Skeletal muscle tissue (tissue), 3 donors: ENCODE measurements at regions not wholly inside any gene's neighbourhood (a gene's known extent, or its start where the extent isn't known, plus 50 kb on each side); places are given as distances from the start of the nearest gene placed in this dataset.

Experiments used
- H3K27ac ChIP-seq: one replicate; pipeline ENCODE4 v1.7.0; 2013; ENCODE audit warnings: mild to moderate bottlenecking, low read depth, low read length, inconsistent platforms
- H3K27me3 ChIP-seq, 3 donors: one replicate each; pipeline ENCODE4 v1.7.0; 2013; ENCODE audit warnings: low read length in 3 of 3; ENCODE audit not compliant: control insufficient read depth in 3 of 3, insufficient read depth in 3 of 3
- H3K36me3 ChIP-seq, 3 donors: one replicate each; pipeline ENCODE4 v1.7.0; 2013; ENCODE audit warnings: low read length in 3 of 3; ENCODE audit not compliant: control insufficient read depth in 3 of 3, insufficient read depth in 3 of 3
- H3K4me1 ChIP-seq, 3 donors: one replicate each; pipeline ENCODE4 v1.7.0; 2013; ENCODE audit warnings: low read length in 3 of 3, mild to moderate bottlenecking in 3 of 3; ENCODE audit not compliant: control insufficient read depth in 3 of 3, insufficient read depth in 3 of 3
- H3K4me3 ChIP-seq, 3 donors: one replicate each; pipeline ENCODE4 v1.7.0; 2013; ENCODE audit warnings: low read length in 3 of 3
- H3K9ac ChIP-seq, 3 donors: one replicate each; pipeline ENCODE4 v1.7.0; 2013; ENCODE audit warnings: low read length in 3 of 3, mild to moderate bottlenecking in 3 of 3, moderate library complexity in 2 of 3, low read depth in 1 of 3
- H3K9me3 ChIP-seq, 3 donors: one replicate each; pipeline ENCODE4 v1.7.0; 2013; ENCODE audit warnings: low read length in 3 of 3; ENCODE audit not compliant: control insufficient read depth in 3 of 3
- donor health status: Osteomylitis.

GRCh38 chr4:129384974-129385373 lies 289.0 kb downstream of the C4orf33 start:
- H3K36me3 ChIP-seq: no peaks in the 10 kb centered on the region
- H3K27me3 ChIP-seq: no peaks in the 10 kb centered on the region
- no peaks in the 10 kb centered on the region for H3K9me3 ChIP-seq
- H3K9ac ChIP-seq: no peak overlapping the region
- no peak overlapping the region for H3K27ac ChIP-seq
- peaks cover 0 to 5% (median 0%) of the 10 kb centered on the region in 3 donors for H3K4me1 ChIP-seq
- H3K4me3 ChIP-seq: no peak overlapping the region

GRCh38 chr4:129387666-129388065 lies 291.7 kb downstream of the C4orf33 start:
- Histone ChIP-seq H3K27ac (no peak overlapping the region), H3K9me3 (no peaks in the 10 kb centered on the region), H3K36me3 (no peaks in the 10 kb centered on the region), H3K9ac (no peak overlapping the region), H3K27me3 (no peaks in the 10 kb centered on the region), H3K4me1 (peaks cover 0 to 5% (median 0%) of the 10 kb centered on the region in 3 donors), H3K4me3 (no peak overlapping the region)

GRCh38 chr4:129393976-129394375 lies 298.0 kb downstream of the C4orf33 start:
- Histone ChIP-seq H3K36me3 (no peaks in the 10 kb centered on the region), H3K4me1 (no peaks in the 10 kb centered on the region), H3K9ac (no peak overlapping the region), H3K27ac (no peak overlapping the region), H3K27me3 (no peaks in the 10 kb centered on the region), H3K9me3 (no peaks in the 10 kb centered on the region), H3K4me3 (no peak overlapping the region)

GRCh38 chr4:129394635-129395034 lies 298.7 kb downstream of the C4orf33 start:
- Histone ChIP-seq H3K9ac (no peak overlapping the region), H3K9me3 (no peaks in the 10 kb centered on the region), H3K4me1 (no peaks in the 10 kb centered on the region), H3K36me3 (no peaks in the 10 kb centered on the region), H3K27ac (no peak overlapping the region), H3K27me3 (no peaks in the 10 kb centered on the region), H3K4me3 (no peak overlapping the region)

GRCh38 chr4:129403848-129404247 lies 307.9 kb downstream of the C4orf33 start:
- Histone ChIP-seq H3K27me3 (no peaks in the 10 kb centered on the region), H3K36me3 (no peaks in the 10 kb centered on the region), H3K9me3 (no peaks in the 10 kb centered on the region)

GRCh38 chr4:129410115-129410514 lies 314.2 kb downstream of the C4orf33 start:
- no peaks in the 10 kb centered on the region for H3K27me3 ChIP-seq
- no peaks in the 10 kb centered on the region for H3K36me3 ChIP-seq
- H3K27ac ChIP-seq: no peak overlapping the region
- H3K4me3 ChIP-seq: no peak overlapping the region
- H3K9me3 ChIP-seq: no peaks in the 10 kb centered on the region
- H3K4me1 ChIP-seq: no peaks in the 10 kb centered on the region
- no peak overlapping the region for H3K9ac ChIP-seq

More at GRCh38 chr4:129403848-129404247, 307.9 kb downstream of the C4orf33 start:
- H3K9ac ChIP-seq: no peak overlapping the region
- no peak overlapping the region for H3K27ac ChIP-seq
- no peaks in the 10 kb centered on the region for H3K4me1 ChIP-seq
- H3K4me3 ChIP-seq: no peak overlapping the region

GRCh38 chr4:129415004-129415403 lies 319.1 kb downstream of the C4orf33 start:
- H3K9me3 ChIP-seq: no peaks in the 10 kb centered on the region
- H3K9ac ChIP-seq: no peak overlapping the region
- no peaks in the 10 kb centered on the region for H3K27me3 ChIP-seq
- no peaks in the 10 kb centered on the region for H3K4me1 ChIP-seq
- no peaks in the 10 kb centered on the region for H3K36me3 ChIP-seq
- no peak overlapping the region for H3K27ac ChIP-seq
- no peak overlapping the region for H3K4me3 ChIP-seq

- Histone ChIP-seq H3K36me3 (no peaks in the 10 kb centered on the region), H3K27ac (no peak overlapping the region), H3K4me3 (no peak overlapping the region), H3K9ac (no peak overlapping the region), H3K4me1 (no peaks in the 10 kb centered on the region), H3K27me3 (no peaks in the 10 kb centered on the region), H3K9me3 (no peaks in the 10 kb centered on the region)
Measured at GRCh38 chr4:129420637-129421036, 324.7 kb downstream of the C4orf33 start.

- Histone ChIP-seq H3K4me3 (no peak overlapping the region), H3K27me3 (no peaks in the 10 kb centered on the region), H3K36me3 (no peaks in the 10 kb centered on the region), H3K4me1 (no peaks in the 10 kb centered on the region), H3K27ac (no peak overlapping the region), H3K9ac (no peak overlapping the region), H3K9me3 (no peaks in the 10 kb centered on the region)
Measured at GRCh38 chr4:129422277-129422676, 326.3 kb downstream of the C4orf33 start.

- no peaks in the 10 kb centered on the region for H3K4me1 ChIP-seq
- no peak overlapping the region for H3K4me3 ChIP-seq
- H3K9ac ChIP-seq: no peak overlapping the region
- no peak overlapping the region for H3K27ac ChIP-seq
- H3K27me3 ChIP-seq: no peaks in the 10 kb centered on the region
- H3K36me3 ChIP-seq: no peaks in the 10 kb centered on the region
- no peaks in the 10 kb centered on the region for H3K9me3 ChIP-seq
Measured at GRCh38 chr4:129428454-129428853, 332.5 kb downstream of the C4orf33 start.
